HG03060 (cell line): ENCODE measurements at regions not wholly inside any gene's neighbourhood (a gene's known extent, or its start where the extent isn't known, plus 50 kb on each side); places are given as distances from the start of the nearest gene placed in this dataset.

Experiments
- ATAC-seq: cut with Tn5 transposase; IDR thresholded peaks from one replicate; pipeline ENCODE4 v1.9.1; 2021; ENCODE audit warnings: low read depth, moderate number of reproducible peaks; ENCODE audit not compliant: unreplicated experiment

GRCh38 chr5:165076686-165077085, 1571.3 kb downstream of the MAT2B start:
- ATAC-seq = no peak

GRCh38 chr5:165079389-165079788, 1574.0 kb downstream of the MAT2B start:
- ATAC-seq = no peak

- no peak for ATAC-seq
Observed at GRCh38 chr5:165083394-165083793, 1578.0 kb downstream of the MAT2B start.

DNA sequence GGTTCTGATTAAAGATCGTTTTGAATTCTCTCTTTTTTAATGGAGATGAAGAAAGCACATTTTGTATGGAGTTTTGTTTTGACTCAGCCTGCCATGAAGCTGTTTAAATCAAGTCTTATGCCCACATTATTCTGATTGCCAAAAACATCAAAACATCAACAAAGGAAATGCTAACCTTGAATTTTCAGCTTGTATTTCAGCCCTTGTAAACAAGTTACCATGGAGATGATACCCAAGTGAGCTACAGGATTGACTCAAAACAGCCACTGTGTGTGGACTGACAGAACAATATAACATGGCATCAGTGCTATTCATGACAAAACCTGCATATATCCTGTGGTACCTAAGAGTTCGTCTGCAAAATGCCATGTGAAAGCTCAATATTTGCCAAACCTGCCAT, 1581.0 kb downstream of the MAT2B start:
- ATAC-seq = no peak

DNA sequence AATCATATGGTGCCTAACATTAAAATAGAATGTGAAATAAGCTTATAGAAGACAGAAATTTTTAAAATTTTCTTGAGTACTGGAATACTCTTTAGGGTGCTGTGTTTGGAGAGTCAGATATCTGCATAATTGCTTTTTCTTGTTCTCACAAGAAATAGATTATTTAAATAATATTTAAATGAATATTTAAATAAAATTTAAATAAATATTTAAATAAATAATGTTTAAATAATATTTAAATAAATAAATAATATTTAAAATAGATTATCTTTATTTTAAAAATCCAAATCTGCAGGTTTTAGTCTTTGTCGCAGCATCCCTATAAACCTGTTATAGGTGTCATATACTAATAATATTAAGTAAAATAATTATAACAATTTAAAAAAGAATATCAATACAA, 1589.4 kb downstream of the MAT2B start:
- ATAC-seq = no peak

DNA sequence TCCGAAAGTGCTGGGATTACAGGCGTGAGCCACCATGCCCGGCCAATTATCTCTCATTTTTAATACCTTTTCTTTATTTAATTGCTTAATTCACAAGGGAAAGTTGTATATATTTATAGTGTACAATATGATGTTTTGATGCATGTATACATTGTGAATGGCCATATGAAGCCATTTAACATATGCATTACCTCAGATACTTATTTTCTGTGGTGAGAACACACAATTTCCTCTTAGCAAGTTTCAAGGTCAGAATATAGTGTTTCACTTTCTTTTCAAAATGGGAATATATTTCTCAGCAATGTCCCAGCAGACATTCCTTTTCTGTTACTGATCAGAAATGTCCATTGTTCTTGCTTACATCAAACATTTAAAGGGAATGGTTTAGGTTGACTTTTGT, 1596.3 kb downstream of the MAT2B start:
- no peak for ATAC-seq

GRCh38 chr5:165104611-165105010, 1599.2 kb downstream of the MAT2B start:
- no peak for ATAC-seq

DNA sequence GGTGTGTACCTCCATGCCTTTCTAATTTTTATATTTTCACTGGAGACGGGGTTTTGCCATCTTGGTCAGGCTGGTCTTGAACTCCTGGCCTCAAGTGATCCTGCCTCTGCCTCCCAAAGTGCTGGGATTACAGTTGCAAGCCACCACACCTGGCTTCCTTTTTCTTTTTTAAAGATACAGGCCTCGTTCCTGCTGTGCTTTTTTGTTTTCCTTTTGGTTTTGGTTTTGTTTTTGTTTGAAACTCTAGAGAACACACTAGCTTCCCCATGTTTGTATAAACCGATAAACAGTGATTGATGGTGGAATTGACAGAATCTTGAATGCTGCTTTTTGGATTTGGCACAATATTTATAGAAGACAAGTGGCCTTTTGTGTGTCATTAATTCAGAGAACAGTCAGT, 1603.4 kb downstream of the MAT2B start:
- no peak for ATAC-seq

DNA sequence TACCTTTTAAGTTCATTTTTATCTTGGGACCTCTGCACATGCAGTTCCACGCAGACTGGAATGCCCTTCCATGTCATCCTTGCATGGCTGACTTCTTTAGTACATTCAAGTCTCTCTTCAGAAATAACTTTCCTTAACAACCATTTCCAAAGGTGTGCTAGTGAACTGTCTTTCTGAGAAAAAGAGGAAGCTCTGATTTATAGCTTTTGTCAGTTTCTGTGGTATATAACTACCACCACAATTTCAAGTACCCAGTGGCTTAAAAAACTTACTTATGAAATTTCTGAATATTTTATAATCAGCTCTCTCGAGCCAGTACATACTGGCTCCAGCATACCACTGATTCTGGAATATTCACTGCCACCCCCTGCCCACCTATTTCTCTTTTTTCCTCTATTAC, 1613.8 kb downstream of the MAT2B start:
- ATAC-seq = no peak

DNA sequence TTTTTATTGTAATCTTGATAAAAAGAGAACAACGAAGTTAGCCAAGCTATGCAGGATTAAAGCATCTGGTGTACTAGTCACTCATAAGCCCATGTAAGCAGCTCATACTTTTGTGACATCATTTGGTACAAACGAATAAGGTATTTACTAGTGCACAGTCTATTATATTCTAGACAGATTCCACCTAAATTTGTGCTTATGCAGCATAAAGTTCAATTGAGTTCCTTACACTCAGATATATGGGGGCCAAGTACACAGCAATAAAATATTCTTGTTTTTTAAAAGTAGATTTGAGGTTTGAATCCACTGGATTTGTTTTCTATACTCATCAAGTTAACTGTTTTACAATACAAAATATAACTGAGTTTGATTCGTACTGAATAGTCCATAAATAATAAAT, 1621.2 kb downstream of the MAT2B start:
- ATAC-seq = no peak

GRCh38 chr5:165127941-165128340, 1622.5 kb downstream of the MAT2B start:
- ATAC-seq = no peak

GRCh38 chr5:165130656-165131055, 1625.2 kb downstream of the MAT2B start:
- no peak for ATAC-seq

DNA sequence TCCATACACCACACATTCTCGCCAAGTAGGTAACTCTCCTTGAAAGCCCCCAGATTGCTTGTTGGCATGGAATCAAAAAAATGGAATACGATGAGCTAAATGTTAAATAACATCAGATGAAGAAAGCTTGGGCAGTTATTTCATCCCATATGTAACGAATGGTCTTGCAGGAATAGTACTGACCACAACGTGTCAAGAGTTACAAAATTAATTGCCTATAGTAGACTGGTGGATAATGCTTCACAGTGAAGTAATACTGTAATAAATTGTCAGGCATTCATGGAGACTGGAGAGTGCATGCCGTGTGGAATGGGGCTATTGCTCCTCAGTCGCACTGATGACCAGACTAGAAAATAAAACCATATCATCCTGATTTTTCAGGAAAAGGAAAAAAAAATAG, 1628.7 kb downstream of the MAT2B start:
- no peak for ATAC-seq

DNA sequence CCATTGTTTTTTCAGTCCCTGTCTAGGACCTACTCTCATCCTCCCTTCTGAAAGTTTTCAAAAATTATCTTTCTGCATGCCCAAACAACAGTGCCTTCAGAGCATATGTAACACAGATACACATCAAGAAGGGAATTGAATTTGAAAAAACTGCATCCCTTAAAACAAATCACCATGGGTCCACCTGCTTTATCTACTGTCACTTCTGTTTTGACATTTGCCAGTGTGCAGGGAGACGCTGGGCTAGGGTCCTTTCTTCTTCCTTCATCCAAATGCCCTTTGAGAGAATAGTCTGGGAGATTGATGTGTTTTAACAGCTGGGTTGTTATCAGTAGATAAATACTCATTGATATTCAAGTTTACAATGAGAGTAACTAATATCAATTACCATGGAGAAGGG, 1630.1 kb downstream of the MAT2B start:
- ATAC-seq = no peak

DNA sequence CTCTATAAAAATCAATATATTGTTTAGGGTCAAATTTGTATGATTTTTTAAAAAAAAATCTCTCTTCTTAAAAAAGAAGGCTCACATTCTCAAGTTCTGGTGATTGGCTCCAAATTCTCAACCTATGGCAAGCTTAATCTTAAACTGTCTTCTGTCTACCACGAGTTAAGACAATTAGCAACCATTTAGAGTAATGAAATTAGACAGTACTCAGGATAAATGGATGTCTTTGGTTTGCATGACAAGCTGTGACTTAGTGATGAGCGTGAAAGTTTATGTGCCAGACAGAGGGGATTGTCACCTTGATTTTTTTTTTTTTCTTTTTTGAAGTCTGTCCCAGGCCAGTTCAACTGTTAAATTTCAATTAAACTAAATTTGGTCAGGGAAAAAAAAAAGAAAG, 1632.3 kb downstream of the MAT2B start:
- no peak for ATAC-seq

GRCh38 chr5:165138236-165138635, 1632.8 kb downstream of the MAT2B start:
- no peak for ATAC-seq

- ATAC-seq = no peak
Observed at GRCh38 chr5:165139262-165139661, 1633.8 kb downstream of the MAT2B start.

GRCh38 chr5:165139721-165140120, 1634.3 kb downstream of the MAT2B start:
- ATAC-seq = no peak

GRCh38 chr5:165143741-165144140, 1638.3 kb downstream of the MAT2B start:
- ATAC-seq = no peak

DNA sequence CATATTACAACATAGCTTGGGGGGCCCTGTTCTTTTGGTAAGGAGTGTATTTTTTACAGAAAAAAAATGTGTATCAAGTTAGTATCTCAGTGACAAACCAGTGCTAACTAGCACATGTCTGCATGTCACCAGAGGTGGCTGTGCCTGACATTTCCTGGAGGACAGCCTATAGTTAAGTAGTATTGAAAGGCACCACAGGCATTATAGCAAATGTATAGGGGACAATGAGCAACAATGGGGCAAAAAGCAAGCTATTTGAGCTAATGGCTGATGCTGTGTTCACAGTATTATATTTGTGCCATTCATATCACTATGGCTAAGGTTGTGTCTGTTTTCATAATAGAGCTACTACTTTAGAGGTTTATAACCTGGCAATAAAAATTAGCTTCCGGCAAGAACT, 1644.0 kb downstream of the MAT2B start:
- ATAC-seq = no peak

- ATAC-seq = no peak
Observed at GRCh38 chr5:165152058-165152457, 1646.6 kb downstream of the MAT2B start.

DNA sequence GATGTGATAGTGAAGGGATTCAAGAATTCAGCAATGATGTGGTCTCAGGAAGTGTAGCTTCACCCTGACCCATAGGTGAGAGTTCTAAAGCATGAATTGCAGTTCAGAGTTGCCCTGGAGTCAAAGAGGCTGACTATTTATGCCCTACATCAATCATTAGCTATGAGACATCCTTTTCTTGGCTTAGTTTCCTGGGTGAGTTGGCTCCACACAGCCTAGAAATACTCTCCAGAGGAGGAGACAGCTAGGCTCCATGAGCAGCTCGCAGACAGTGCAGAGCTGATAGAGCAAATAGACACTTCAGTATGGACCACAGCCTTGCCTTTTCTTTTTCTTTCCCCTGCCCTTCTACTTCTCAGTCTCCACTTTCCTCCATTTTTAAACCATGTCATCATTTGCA, 1651.8 kb downstream of the MAT2B start:
- no peak for ATAC-seq

DNA sequence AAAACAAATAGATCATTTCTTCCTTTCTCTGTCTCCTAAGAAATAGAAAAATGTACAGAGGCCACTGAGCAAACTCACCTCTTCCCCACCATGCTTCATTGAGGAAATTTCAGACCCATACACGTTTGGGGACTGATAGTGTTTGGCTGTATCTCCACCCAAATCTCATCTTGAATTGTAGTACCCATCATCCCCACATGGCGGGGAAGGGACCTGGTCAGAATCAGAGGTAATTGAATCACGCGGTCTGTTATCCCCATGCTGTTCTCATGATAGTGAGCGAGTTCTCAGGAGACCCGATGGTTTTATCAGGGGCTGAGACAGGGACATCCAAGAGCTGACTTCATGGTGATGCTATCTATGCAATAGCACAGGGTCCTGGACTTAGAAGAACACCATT, 1655.8 kb downstream of the MAT2B start:
- no peak for ATAC-seq

GRCh38 chr5:165163861-165164260, 1658.4 kb downstream of the MAT2B start:
- no peak for ATAC-seq
